DND-41 (cell line): ENCODE measurements at regions not wholly inside any gene's neighbourhood (a gene's known extent, or its start where the extent isn't known, plus 50 kb on each side); places are given as distances from the start of the nearest gene placed in this dataset.

Experiments
- CTCF ChIP-seq: IDR thresholded peaks from 2 replicates; pipeline ENCODE4 v1.5.1; 2012; ENCODE audit warnings: borderline replicate concordance, low read length, moderate library complexity, mild to moderate bottlenecking; ENCODE audit not compliant: poor library complexity, severe bottlenecking; ENCODE audit errors: extremely low read depth
- EZH2 ChIP-seq: IDR thresholded peaks from 3 replicates; pipeline ENCODE4 v1.6.1; 2012; ENCODE audit warnings: borderline replicate concordance, low read depth, mild to moderate bottlenecking, moderate library complexity, low read length, inconsistent platforms; ENCODE audit not compliant: severe bottlenecking

GRCh38 chr6:12610862-12611261, 105.7 kb upstream of the PHACTR1 start:
- TF ChIP-seq EZH2 = no peak
- no peak for TF ChIP-seq CTCF
